Skin epidermis (tissue), 12 donors: ENCODE measurements at regions not wholly inside any gene's neighbourhood (a gene's known extent, or its start where the extent isn't known, plus 50 kb on each side); places are given as distances from the start of the nearest gene placed in this dataset.
"Not testable (repeated sequence)": the region's sequence is repeated elsewhere in the genome, so short reads cannot be mapped to it uniquely, and the experiment has no call there.

Source experiments
- H3K27ac ChIP-seq, 21 experiments: fragments of 200-600 bp; sonication (generic) in 11 of 21; one replicate each; pipeline ENCODE4 v1.5.0; 2020; ENCODE audit warnings: mild to moderate bottlenecking in 3 of 21, inconsistent platforms in 2 of 21, moderate library complexity in 2 of 21
- H3K4me3 ChIP-seq, 7 experiments: fragments of 200-600 bp; sonication (generic) in 2 of 7; one replicate each; pipeline ENCODE4 v1.5.0; 2020; ENCODE audit warnings: inconsistent platforms in 2 of 7, mild to moderate bottlenecking in 2 of 7, moderate library complexity in 1 of 7

GRCh38 chr10:131018886-131019500 lies 292.5 kb downstream of the TCERG1L start:
- H3K27ac ChIP-seq = no peak overlapping the region
- H3K4me3 ChIP-seq = no peak overlapping the region

- Histone ChIP-seq H3K27ac (no peak overlapping the region), H3K4me3 (no peak overlapping the region)
These were observed 291.8 kb downstream of the TCERG1L start for GRCh38 chr10:131019696-131020095.

GRCh38 chr10:131020775-131021174 lies 290.7 kb downstream of the TCERG1L start:
- H3K4me3 ChIP-seq = no peak overlapping the region

GRCh38 chr10:131021246-131021895 lies 290.1 kb downstream of the TCERG1L start:
- Histone ChIP-seq H3K27ac (no peak overlapping the region), H3K4me3 (no peak overlapping the region)

More at GRCh38 chr10:131020775-131021174, 290.7 kb downstream of the TCERG1L start:
- no peak overlapping the region for H3K27ac ChIP-seq

- H3K4me3 ChIP-seq = no peak overlapping the region
- no peak overlapping the region for H3K27ac ChIP-seq
These were observed 289.6 kb downstream of the TCERG1L start for GRCh38 chr10:131021969-131022368.

GRCh38 chr10:131022369-131022768 lies 289.2 kb downstream of the TCERG1L start:
- no peak overlapping the region for H3K4me3 ChIP-seq
- H3K27ac ChIP-seq = no peak overlapping the region

GRCh38 chr10:131022981-131023380 lies 288.5 kb downstream of the TCERG1L start:
- Histone ChIP-seq H3K27ac (no peak overlapping the region), H3K4me3 (no peak overlapping the region)

- H3K4me3 ChIP-seq = no peak overlapping the region
These were observed 287.0 kb downstream of the TCERG1L start for GRCh38 chr10:131024259-131025131.

GRCh38 chr10:131025333-131025732 lies 286.2 kb downstream of the TCERG1L start:
- Histone ChIP-seq H3K4me3 (no peak overlapping the region), H3K27ac (no peak overlapping the region)

More at GRCh38 chr10:131024259-131025131, 287.0 kb downstream of the TCERG1L start:
- H3K27ac ChIP-seq = no peak overlapping the region

GRCh38 chr10:131027256-131027655 lies 284.3 kb downstream of the TCERG1L start:
- H3K4me3 ChIP-seq = no peak overlapping the region
- no peak overlapping the region for H3K27ac ChIP-seq

GRCh38 chr10:131031346-131031745 lies 280.2 kb downstream of the TCERG1L start:
- no peak overlapping the region for H3K27ac ChIP-seq
- no peak overlapping the region for H3K4me3 ChIP-seq

GRCh38 chr10:131032329-131033165 lies 279.0 kb downstream of the TCERG1L start:
- H3K27ac ChIP-seq = no peak overlapping the region
- no peak overlapping the region for H3K4me3 ChIP-seq

- H3K4me3 ChIP-seq = no peak overlapping the region
- H3K27ac ChIP-seq = no peak overlapping the region
These were observed 278.1 kb downstream of the TCERG1L start for GRCh38 chr10:131033166-131034085.

- Histone ChIP-seq H3K4me3 (no peak overlapping the region), H3K27ac (no peak overlapping the region)
These were observed 277.1 kb downstream of the TCERG1L start for GRCh38 chr10:131034451-131034850.

GRCh38 chr10:131035779-131036178 lies 275.7 kb downstream of the TCERG1L start:
- Histone ChIP-seq H3K27ac (no peak overlapping the region), H3K4me3 (no peak overlapping the region)

- Histone ChIP-seq H3K27ac (no peak overlapping the region), H3K4me3 (no peak overlapping the region)
These were observed 273.5 kb downstream of the TCERG1L start for GRCh38 chr10:131038056-131038455.

- Histone ChIP-seq H3K27ac (no peak overlapping the region), H3K4me3 (no peak overlapping the region)
These were observed 270.5 kb downstream of the TCERG1L start for GRCh38 chr10:131041031-131041430.

- Histone ChIP-seq H3K4me3 (no peak overlapping the region), H3K27ac (no peak overlapping the region)
These were observed 270.1 kb downstream of the TCERG1L start for GRCh38 chr10:131041441-131041840.

- H3K27ac ChIP-seq, H3K4me3 ChIP-seq: not testable (repeated sequence)
These were observed 269.5 kb downstream of the TCERG1L start for GRCh38 chr10:131042015-131042414.
